ENCODE measurements at regions not wholly inside any gene's neighbourhood (a gene's known extent, or its start where the extent isn't known, plus 50 kb on each side); places are given as distances from the start of the nearest gene placed in this dataset.

DNA sequence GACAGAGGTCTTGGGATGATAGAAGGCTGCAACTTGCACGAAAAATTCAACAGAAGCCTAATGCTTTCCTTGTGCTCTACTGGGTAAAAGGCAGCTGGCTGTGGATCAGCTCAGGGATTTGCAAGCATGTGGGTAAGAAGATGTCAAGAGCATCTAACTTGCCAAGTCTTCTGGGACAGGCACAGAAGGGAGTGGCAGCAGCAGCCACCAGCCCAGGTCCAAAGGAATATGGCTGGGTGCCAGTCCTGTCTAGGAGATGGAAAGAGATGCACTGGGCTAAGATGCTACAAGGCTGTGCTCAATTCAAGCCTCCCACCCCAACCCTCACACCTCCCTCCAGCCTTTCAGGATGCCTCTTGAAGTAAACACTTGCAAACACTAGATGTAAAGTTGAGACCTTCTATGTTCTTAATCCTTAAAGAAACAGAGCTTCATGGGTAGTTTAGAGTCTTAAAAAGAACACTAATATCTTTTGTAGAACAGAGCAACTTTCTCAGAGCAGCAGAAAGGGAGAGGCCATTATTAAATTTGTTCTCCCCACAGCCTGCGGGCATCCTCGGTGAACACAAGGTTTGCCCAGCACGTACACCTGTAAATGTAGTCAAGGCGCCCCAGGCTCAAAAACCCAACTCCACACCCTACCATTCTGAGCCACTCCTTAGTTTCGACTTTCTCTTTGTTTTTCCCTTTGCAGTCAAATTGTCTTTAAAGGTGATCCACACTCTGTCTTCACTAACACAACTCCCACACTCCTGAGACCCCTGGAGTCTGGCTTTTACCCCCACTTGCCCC lies 64.6 kb upstream of the BCAR3 start:
- Mint-ChIP-seq H3K9me3 (peaks cover 17% of the 10 kb centered on the region), H3K36me3 (ENCODE audit: low read depth) (no peaks in the 10 kb centered on the region), H3K4me1 (peaks cover 23% of the 10 kb centered on the region), H3K27ac (no peak overlapping the region), H3K27me3 (peaks cover 7% of the 10 kb centered on the region), H3K4me3 (no peak overlapping the region)
- intact Hi-C loops (cut with micrococcal nuclease), result no loop called here
- DNase-seq, result no peak

DNA sequence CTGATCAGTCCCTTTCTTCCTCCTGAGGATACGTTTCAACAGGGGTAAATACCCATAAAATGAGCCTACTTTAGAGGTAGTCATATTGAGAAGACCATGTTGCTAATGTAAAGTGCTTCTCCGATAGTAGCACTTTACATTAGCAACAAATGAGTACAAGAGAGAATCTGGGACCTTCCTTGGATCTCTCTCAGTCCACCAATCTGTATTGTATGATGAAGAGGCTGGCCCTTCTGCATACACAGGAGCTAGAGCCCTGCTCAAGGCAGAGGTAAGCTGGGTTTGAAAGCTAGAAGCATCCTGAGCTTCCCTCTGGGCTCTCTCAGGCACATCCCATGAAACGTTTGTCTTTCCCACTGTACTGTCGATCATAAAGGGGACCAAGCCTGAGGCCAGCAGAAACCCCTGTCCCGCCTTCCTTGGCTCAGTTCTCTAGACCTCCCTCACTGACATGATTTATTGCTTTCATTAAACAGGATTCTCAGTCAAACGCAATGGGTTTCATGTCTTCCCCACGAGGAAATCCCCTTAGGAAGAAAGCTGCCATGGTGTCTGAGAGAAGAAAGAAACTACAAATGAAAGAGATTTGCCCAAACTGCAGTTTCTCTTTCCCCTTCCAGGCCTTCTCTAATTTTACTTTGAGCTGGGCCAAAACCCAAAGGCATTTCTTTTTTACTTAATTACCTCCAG lies 62.8 kb upstream of the BCAR3 start:
- Mint-ChIP-seq H3K4me3 (no peak overlapping the region), H3K27me3 (peaks cover 7% of the 10 kb centered on the region), H3K4me1 (peaks cover 18% of the 10 kb centered on the region), H3K27ac (no peak overlapping the region), H3K36me3 (ENCODE audit: low read depth) (no peaks in the 10 kb centered on the region), H3K9me3 (peaks cover 17% of the 10 kb centered on the region)
- peak; percentile 61 for DNase-seq
- intact Hi-C loops (cut with micrococcal nuclease), result no loop called here

DNA sequence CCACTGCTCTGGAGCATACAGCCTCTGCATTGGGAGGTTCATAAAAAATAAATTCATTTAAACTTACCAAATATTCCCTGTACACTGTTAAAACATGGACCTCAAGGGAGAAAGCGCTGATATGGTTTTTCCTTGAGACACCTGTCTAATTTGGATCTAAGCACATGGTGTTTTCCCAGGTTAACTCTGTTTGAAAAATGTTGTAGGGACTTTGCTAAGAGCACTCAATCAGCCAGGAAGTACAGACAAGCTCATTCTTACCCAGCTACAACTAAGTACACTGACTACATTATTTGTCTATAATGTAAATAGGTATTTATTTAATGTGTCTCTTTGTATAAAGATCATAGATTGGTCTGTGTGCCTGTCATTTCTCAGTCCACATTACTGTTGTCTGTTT lies 61.8 kb upstream of the BCAR3 start:
- peaks cover 16% of the 10 kb centered on the region for H3K9me3 Mint-ChIP-seq
- DNase-seq, result no peak
- no peaks in the 10 kb centered on the region for H3K36me3 Mint-ChIP-seq (ENCODE audit: low read depth)
- intact Hi-C loops (cut with micrococcal nuclease), result no loop called here
- no peak overlapping the region for H3K4me3 Mint-ChIP-seq
- no peak overlapping the region for H3K27ac Mint-ChIP-seq
- peaks cover 18% of the 10 kb centered on the region for H3K4me1 Mint-ChIP-seq
- H3K27me3 Mint-ChIP-seq, result peaks cover 7% of the 10 kb centered on the region

DNA sequence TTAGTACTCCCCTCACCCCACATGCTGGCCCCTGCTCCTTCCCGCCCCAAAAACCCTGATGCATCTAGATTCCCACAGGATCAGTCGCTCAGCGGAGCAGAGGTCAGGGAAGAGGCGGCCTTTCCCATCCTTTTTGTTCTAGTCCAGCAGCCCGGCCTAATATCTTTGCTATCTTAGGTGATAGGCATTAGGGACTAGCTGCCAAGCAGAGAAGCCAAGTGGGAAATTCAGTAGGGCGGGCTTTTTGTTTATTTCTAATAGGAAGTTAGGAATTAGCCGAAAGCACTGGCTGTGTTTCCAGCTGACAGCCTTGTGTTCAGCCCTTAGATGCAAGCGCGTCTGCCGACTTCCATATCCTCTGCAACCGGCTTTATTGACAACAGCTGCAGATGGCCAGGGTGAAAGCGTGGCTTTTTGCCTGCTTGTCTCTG lies 59.0 kb upstream of the BCAR3 start:
- intact Hi-C loops (cut with micrococcal nuclease), result no loop called here
- Mint-ChIP-seq H3K36me3 (ENCODE audit: low read depth) (no peaks in the 10 kb centered on the region), H3K4me1 (peaks cover 15% of the 10 kb centered on the region), H3K27me3 (peaks cover 2% of the 10 kb centered on the region), H3K9me3 (no peaks in the 10 kb centered on the region), H3K4me3 (no peak overlapping the region), H3K27ac (no peak overlapping the region)
- no peak for DNase-seq

DNA sequence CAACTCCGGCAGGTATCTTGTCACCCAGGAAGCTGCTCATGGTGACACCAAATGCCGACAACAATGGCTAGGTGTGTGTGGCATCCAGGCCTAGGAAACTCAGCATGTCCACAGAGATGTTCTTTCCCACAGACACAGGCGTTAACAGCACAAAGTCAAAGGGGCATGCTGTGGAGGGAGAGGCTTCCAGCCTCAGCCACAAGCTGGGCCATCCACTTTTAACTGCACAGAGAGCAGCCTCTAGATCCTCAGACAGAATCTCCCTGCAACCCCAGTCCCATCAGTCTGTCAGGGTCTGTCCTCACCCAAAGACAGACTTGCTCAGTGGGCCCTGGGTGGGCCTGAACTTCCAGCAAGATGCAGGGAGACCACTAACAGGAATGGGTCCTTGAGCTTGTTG lies 58.5 kb upstream of the BCAR3 start:
- peaks cover 12% of the 10 kb centered on the region for H3K4me1 Mint-ChIP-seq
- H3K9me3 Mint-ChIP-seq, result no peaks in the 10 kb centered on the region
- H3K27ac Mint-ChIP-seq, result no peak overlapping the region
- intact Hi-C loops (cut with micrococcal nuclease), result no loop called here
- DNase-seq, result no peak
- peaks cover 2% of the 10 kb centered on the region for H3K27me3 Mint-ChIP-seq
- H3K36me3 Mint-ChIP-seq (ENCODE audit: low read depth), result no peaks in the 10 kb centered on the region
- H3K4me3 Mint-ChIP-seq, result no peak overlapping the region

DNA sequence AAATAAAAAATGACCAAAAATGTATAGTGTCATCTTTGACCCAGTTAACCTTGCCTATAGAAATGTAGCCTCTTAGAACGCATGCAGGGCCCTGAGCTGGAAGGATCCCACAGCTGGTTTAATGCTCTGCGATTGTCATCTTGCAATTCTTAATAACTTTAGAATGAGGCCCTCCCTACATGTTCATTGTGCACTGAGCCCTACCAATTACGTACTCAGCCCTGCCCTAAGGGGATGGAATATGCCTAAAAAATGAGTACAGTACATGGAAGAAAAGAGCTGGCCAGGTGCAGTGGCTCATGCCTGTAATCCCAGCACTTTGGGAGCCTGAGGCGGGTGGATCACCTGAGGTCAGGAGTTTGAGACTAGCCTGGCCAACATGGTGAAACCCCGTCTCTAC lies 57.8 kb upstream of the BCAR3 start:
- peaks cover 2% of the 10 kb centered on the region for H3K27me3 Mint-ChIP-seq
- no peaks in the 10 kb centered on the region for H3K9me3 Mint-ChIP-seq
- H3K27ac Mint-ChIP-seq, result no peak overlapping the region
- H3K4me1 Mint-ChIP-seq, result peaks cover 6% of the 10 kb centered on the region
- intact Hi-C loops (cut with micrococcal nuclease), result no loop called here
- no peak overlapping the region for H3K4me3 Mint-ChIP-seq
- H3K36me3 Mint-ChIP-seq (ENCODE audit: low read depth), result no peaks in the 10 kb centered on the region
- no peak for DNase-seq

DNA sequence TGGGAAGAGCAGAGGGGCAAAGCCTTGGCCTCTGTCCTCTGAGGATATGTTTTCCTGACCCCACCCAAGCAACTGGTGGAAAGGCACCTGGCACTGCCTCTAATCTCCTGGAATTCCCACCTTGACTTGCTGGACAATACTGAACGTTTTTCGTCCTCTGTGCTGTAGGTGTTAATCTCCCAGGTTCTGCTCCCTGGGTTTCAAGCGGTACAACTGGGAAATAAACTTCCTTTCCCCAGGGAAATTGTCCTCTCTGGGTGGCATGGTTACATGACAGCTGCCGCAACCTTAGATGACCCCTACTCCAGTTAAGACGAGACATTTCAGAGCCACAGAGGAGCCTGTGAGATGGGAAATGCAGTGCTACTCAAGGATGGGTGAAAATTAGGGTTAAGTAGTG lies 57.3 kb upstream of the BCAR3 start:
- Mint-ChIP-seq H3K27me3 (peaks cover 2% of the 10 kb centered on the region), H3K4me3 (no peak overlapping the region), H3K4me1 (peaks cover under 1% of the 10 kb centered on the region), H3K36me3 (ENCODE audit: low read depth) (no peaks in the 10 kb centered on the region), H3K9me3 (no peaks in the 10 kb centered on the region), H3K27ac (no peak overlapping the region)
- DNase-seq, result no peak
- intact Hi-C loops (cut with micrococcal nuclease), result no loop called here

DNA sequence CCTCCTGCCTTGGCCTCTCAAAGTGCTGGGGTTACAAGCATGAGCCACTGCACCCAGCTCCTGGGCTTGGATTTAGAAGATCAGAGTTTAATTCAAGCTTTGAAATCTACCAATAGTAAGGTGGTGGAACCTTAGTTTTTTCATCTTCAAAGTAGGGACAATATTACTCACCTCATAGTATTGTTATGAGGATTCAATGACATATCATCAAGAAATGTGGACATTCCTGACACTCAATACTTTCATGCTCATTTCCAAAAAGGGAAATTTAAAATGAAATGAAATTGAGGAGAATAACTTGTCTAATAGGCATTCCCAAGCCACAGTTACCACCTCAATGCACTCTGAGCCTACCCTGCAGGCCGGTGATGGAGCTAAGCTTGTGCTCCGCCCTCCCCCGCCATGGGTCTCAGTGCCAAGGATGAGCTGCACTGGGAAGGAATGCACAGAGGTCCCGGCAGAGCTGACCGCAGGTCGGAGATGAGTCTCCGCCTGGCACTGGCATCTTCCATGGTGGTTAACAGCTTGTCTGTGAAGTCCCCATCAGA lies 56.5 kb upstream of the BCAR3 start:
- H3K4me1 Mint-ChIP-seq, result no peaks in the 10 kb centered on the region
- H3K9me3 Mint-ChIP-seq, result no peaks in the 10 kb centered on the region
- no peak overlapping the region for H3K4me3 Mint-ChIP-seq
- intact Hi-C loops (cut with micrococcal nuclease), result no loop called here
- H3K36me3 Mint-ChIP-seq (ENCODE audit: low read depth), result no peaks in the 10 kb centered on the region
- peaks cover 2% of the 10 kb centered on the region for H3K27me3 Mint-ChIP-seq
- no peak overlapping the region for H3K27ac Mint-ChIP-seq
- no peak for DNase-seq

DNA sequence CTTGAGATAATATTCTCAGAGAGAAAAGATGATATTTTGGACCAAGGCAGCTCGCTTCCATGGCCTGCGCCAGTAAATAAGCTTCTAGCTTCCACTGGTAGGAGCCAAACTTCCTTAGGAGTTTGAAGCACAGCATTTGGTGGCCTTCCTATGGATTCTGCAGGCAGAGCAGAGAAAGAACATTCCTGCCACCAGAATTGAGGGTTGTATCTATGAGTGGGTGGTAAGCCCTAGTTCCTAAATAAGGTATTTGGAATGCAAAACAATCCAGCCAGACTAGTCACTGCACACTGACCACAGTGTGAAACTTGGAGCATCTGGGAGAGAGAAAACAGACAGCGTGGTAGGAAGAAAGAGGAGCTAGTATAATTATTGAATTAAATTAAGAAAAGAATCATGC lies 54.1 kb upstream of the BCAR3 start:
- Mint-ChIP-seq H3K27me3 (no peaks in the 10 kb centered on the region), H3K4me1 (no peaks in the 10 kb centered on the region), H3K36me3 (ENCODE audit: low read depth) (no peaks in the 10 kb centered on the region), H3K9me3 (no peaks in the 10 kb centered on the region), H3K27ac (no peak overlapping the region), H3K4me3 (no peak overlapping the region)
- DNase-seq, result no peak
- intact Hi-C loops (cut with micrococcal nuclease), result no loop called here

DNA sequence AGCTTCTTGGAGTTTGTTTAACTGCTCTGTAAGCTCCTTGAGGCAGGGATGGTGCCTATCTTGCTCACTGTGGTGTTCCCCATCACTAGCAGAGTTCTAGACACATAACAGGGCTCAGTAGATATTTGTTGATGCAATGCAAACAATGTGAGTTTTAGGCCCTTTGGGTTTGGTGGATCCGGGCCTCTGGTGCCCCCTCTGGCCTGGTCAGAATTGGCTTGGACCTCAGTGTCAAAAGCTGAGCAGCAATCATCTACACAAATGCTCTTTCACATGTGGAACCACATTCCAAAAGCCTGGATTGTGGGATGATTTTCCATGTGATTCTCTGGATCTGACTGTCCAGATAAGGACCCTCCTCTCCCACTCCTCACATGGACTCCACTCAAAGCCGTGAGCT lies 53.4 kb upstream of the BCAR3 start:
- Mint-ChIP-seq H3K9me3 (no peaks in the 10 kb centered on the region), H3K4me1 (no peaks in the 10 kb centered on the region), H3K4me3 (no peak overlapping the region), H3K27me3 (no peaks in the 10 kb centered on the region), H3K27ac (no peak overlapping the region), H3K36me3 (ENCODE audit: low read depth) (no peaks in the 10 kb centered on the region)
- no peak for DNase-seq
- intact Hi-C loops (cut with micrococcal nuclease), result no loop called here

DNA sequence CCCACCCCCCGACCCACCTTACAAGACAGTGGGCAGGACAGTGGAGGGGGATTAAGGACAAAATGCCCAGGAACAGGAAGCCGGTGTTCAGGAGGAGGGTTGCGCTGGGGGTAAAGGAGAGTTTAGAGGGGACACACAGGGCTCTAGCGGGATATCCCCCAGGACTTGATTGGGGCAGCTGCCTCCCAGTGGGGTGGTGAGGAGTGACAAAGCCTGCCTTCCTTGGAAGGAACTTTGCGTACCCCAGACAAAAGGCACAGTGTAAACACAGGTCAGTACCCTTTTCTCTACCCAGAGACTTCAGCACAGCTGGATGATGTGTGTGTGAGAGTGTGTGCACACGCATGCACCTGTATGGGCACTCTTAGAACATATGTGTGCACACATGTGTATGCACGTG lies 51.7 kb upstream of the BCAR3 start:
- H3K4me3 Mint-ChIP-seq, result no peak overlapping the region
- intact Hi-C loops (cut with micrococcal nuclease), result no loop called here
- no peaks in the 10 kb centered on the region for H3K27me3 Mint-ChIP-seq
- no peaks in the 10 kb centered on the region for H3K36me3 Mint-ChIP-seq (ENCODE audit: low read depth)
- H3K27ac Mint-ChIP-seq, result no peak overlapping the region
- H3K9me3 Mint-ChIP-seq, result no peaks in the 10 kb centered on the region
- no peaks in the 10 kb centered on the region for H3K4me1 Mint-ChIP-seq
- no peak for DNase-seq

DNA sequence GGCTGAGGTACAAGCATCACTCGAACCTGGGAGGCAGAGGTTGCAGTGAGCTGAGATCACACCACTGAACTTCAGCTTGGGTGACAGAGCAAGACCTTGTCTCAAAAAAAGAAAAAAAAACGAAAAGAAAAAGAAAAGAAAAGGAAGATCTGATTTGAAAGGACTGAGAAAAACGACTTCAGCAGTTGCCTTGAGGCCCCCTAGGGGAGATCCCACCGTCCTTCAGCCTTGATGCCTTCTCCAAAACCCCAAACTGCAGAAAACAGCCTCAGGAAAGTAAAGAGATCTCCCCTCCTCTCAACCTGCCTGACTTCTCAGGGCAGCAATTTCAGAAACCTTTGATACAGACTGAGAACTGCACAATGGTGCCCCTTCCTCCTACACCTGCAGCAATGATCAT lies 50.9 kb upstream of the BCAR3 start:
- no peaks in the 10 kb centered on the region for H3K9me3 Mint-ChIP-seq
- no peak overlapping the region for H3K4me3 Mint-ChIP-seq
- DNase-seq, result no peak
- intact Hi-C loops (cut with micrococcal nuclease), result no loop called here
- H3K27ac Mint-ChIP-seq, result no peak overlapping the region
- no peaks in the 10 kb centered on the region for H3K36me3 Mint-ChIP-seq (ENCODE audit: low read depth)
- H3K4me1 Mint-ChIP-seq, result no peaks in the 10 kb centered on the region
- no peaks in the 10 kb centered on the region for H3K27me3 Mint-ChIP-seq
